CD4-positive, alpha-beta T cell (primary cell): ENCODE measurements at regions not wholly inside any gene's neighbourhood (a gene's known extent, or its start where the extent isn't known, plus 50 kb on each side); places are given as distances from the start of the nearest gene placed in this dataset.

Experiments used
- ATAC-seq: fragments of 200-7000 bp; cut with Tn5 transposase; one replicate; pipeline ENCODE4 v1.10.0; 2022; ENCODE audit warnings: mild to moderate bottlenecking; ENCODE audit not compliant: poor library complexity
- CTCF ChIA-PET: fragments of 350-600 bp; sonication (Branson Sonifier 250); formaldehyde crosslinking; loops from one replicate; lab custom pipeline; 2021; ENCODE audit warnings: antibody characterized with exemption, inconsistent platforms; lab: Charles Lee
- POLR2A ChIA-PET: fragments of 350-600 bp; sonication (Branson Sonifier 250); formaldehyde crosslinking; loops from one replicate; lab custom pipeline; 2021; ENCODE audit warnings: antibody characterized with exemption, inconsistent platforms; lab: Charles Lee
- DNase-seq, 14 experiments: peaks; one replicate each; pipeline ENCODE4 v3.0.0-alpha.2; 2013 to 2020; ENCODE audit warnings: mixed read lengths in 2 of 14
- H3K27ac ChIP-seq, 2 donors: one replicate each; pipeline versions ENCODE4 v1.5.1 to v1.7.0; 2013; ENCODE audit warnings: low read length in 2 of 2, low read depth in 1 of 2, mild to moderate bottlenecking in 1 of 2
- H3K27me3 ChIP-seq, 2 experiments: 1 replicate in 1 of 2; 2 replicates in 1 of 2; pipeline versions ENCODE4 v1.6.1 to v1.7.0; 2013; ENCODE audit warnings: low read length in 2 of 2, control low read depth in 1 of 2, mild to moderate bottlenecking in 1 of 2, moderate library complexity in 1 of 2; ENCODE audit not compliant: insufficient read depth in 2 of 2, control insufficient read depth in 1 of 2
- H3K36me3 ChIP-seq: one replicate; pipeline ENCODE4 v1.6.1; 2013; ENCODE audit warnings: low read length, control low read depth; ENCODE audit not compliant: insufficient read depth
- H3K4me1 ChIP-seq: one replicate; pipeline ENCODE4 v1.6.1; 2013; ENCODE audit warnings: low read length, control low read depth; ENCODE audit not compliant: insufficient read depth
- H3K4me3 ChIP-seq: one replicate; pipeline ENCODE4 v1.5.1; 2013; ENCODE audit warnings: mild to moderate bottlenecking, low read length, moderate library complexity
- H3K9me3 ChIP-seq, 2 experiments: 1 replicate in 1 of 2; 2 replicates in 1 of 2; pipeline versions ENCODE4 v1.6.1 to v1.7.0; 2013; ENCODE audit warnings: low read length in 2 of 2, mild to moderate bottlenecking in 2 of 2, control low read depth in 1 of 2, moderate library complexity in 1 of 2; ENCODE audit not compliant: control insufficient read depth in 1 of 2, insufficient read depth in 1 of 2
- H3K27ac Mint-ChIP-seq: one replicate; pipeline ENCODE4 v1.8.0; 2020; ENCODE audit warnings: mixed read lengths
- H3K27me3 Mint-ChIP-seq: one replicate; pipeline ENCODE4 v1.8.0; 2021; ENCODE audit warnings: mixed read lengths
- H3K36me3 Mint-ChIP-seq: one replicate; pipeline ENCODE4 v1.8.0; 2021; ENCODE audit warnings: low read depth, mixed read lengths
- H3K4me1 Mint-ChIP-seq: one replicate; pipeline ENCODE4 v1.8.0; 2021; ENCODE audit warnings: low read depth, mixed read lengths
- H3K4me3 Mint-ChIP-seq: one replicate; pipeline ENCODE4 v1.8.0; 2020; ENCODE audit warnings: mild to moderate bottlenecking, mixed read lengths
- H3K9me3 Mint-ChIP-seq: one replicate; pipeline ENCODE4 v1.8.0; 2020; ENCODE audit warnings: mixed read lengths
- CTCF ChIP-seq: fragments of 200-600 bp; IDR thresholded peaks from one replicate; pipeline ENCODE4 v1.8.0; 2022; ENCODE audit warnings: antibody characterized with exemption, mild to moderate bottlenecking
- intact Hi-C, 2 experiments: fragments of 100-400 bp; cut with DNase I in 1 of 2; cut with micrococcal nuclease in 1 of 2; formaldehyde crosslinking; loops; one replicate each; pipeline versions ENCODE4 v1.15.1 to v1.9.0; 2023 to 2025; cut with DNase I, micrococcal nuclease

DNA sequence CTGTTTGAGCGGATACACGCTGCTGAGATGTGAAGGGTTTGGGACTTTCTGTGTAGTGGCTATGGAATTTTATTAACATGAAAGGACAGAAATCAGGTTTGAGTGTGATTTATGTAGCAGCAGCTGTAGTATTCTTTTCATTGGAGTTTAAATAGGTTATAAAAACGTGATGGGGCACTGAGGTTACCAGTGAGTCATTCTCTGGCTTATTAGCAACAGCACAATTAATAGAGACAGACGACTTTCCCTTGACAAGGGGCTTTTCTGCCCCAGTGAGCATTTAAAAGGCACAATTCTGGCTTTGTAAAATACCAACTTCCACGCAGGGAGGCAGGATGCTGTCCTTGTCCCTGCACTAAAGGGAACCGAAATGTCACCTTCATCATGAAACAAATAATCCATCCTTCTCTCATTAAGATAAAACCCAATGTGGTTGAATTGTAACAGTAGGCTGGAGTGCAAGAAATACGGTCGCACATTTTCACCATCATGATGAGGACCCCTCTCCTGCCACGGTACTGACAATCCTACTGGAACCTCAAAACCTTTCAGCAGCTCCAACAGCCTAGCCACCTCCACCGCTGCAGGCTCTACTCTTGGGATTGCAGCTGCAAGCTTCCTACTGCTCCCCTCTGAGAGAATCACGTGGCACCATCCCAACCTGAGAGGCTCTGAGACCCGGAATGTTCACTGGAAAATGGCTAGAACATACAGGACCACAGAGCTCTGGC is 293.9 kb downstream of the IRX1 start:
- Mint-ChIP-seq H3K4me3 (no peak overlapping the region), H3K9me3 (peaks cover 4% of the 10 kb centered on the region), H3K4me1 (peaks cover 12% of the 10 kb centered on the region), H3K36me3 (no peaks in the 10 kb centered on the region), H3K27ac (no peak overlapping the region), H3K27me3 (no peaks in the 10 kb centered on the region)
- ChIA-PET POLR2A (no interaction called here), CTCF (no interaction called here)
- Histone ChIP-seq H3K27me3 (no peaks in the 10 kb centered on the region), H3K4me1 (no peaks in the 10 kb centered on the region), H3K27ac (no peak overlapping the region), H3K36me3 (no peaks in the 10 kb centered on the region), H3K9me3 (peaks cover 0 to 26% of the 10 kb centered on the region in 2 experiments), H3K4me3 (no peak overlapping the region)
- no peak for ATAC-seq
- TF ChIP-seq CTCF, result no peak
- DNase-seq, result no peak
- intact Hi-C loops, result no loop called here

DNA sequence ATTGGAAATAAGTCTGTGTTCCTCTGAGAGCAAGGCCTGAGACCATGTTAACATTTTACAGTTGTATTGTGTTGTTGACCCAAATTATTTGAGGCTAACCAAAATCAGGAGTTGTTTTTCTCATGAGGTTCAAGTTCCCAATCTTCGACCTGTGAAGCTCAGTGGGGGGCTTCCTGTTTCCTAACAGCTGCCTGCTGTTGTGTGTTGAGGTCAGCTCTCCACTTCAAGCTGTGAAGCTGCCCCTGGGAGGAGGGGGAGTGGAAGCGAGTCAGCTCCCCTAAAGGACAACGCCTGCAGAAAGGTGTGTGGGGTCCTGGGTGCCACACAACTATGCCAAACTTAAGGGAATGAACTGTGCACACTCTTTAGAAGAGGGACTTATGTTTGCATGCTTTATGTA is 295.5 kb downstream of the IRX1 start:
- H3K4me1 Mint-ChIP-seq, result peaks cover 11% of the 10 kb centered on the region
- POLR2A ChIA-PET, result no interaction called here
- CTCF ChIA-PET, result no interaction called here

DNA sequence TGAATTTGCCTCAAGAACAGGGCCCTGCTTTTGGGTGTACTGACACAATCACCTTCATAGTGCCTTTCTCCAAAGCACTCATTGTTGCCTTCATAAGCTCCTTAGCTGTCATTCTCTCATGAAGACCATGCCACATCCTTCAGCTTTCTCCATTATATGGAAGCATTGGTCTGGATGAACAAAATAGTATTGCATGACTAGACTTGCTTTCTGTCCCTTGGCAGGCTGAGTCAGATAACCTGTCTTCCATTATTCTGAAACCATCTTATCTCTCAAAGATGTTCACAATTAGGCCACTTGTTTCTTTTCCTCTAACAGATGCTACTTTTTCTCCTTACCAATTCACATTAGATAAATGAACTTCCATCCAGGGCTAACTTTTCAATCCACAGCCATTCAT is 297.9 kb downstream of the IRX1 start:
- Histone ChIP-seq H3K9me3 (peaks cover 0 to 12% of the 10 kb centered on the region in 2 experiments), H3K36me3 (no peaks in the 10 kb centered on the region), H3K4me1 (no peaks in the 10 kb centered on the region), H3K4me3 (no peak overlapping the region), H3K27me3 (no peaks in the 10 kb centered on the region), H3K27ac (no peak overlapping the region)
- POLR2A ChIA-PET, result no interaction called here
- Mint-ChIP-seq H3K4me3 (no peak overlapping the region), H3K36me3 (no peaks in the 10 kb centered on the region), H3K9me3 (peaks cover 12% of the 10 kb centered on the region), H3K4me1 (no peaks in the 10 kb centered on the region), H3K27me3 (no peaks in the 10 kb centered on the region), H3K27ac (no peak overlapping the region)
- DNase-seq (no peak), ATAC-seq (no peak)
- TF ChIP-seq CTCF, result no peak
- CTCF ChIA-PET, result no interaction called here
- intact Hi-C loops, result no loop called here

More for the DNA sequence above, 295.5 kb downstream of the IRX1 start:
- ATAC-seq, result no peak
- Mint-ChIP-seq H3K4me3 (no peak overlapping the region), H3K36me3 (no peaks in the 10 kb centered on the region), H3K27me3 (no peaks in the 10 kb centered on the region), H3K27ac (no peak overlapping the region), H3K9me3 (peaks cover 5% of the 10 kb centered on the region)
- peaks cover 0 to 19% of the 10 kb centered on the region in 2 experiments for H3K9me3 ChIP-seq
- no peak overlapping the region for H3K4me3 ChIP-seq
- no peaks in the 10 kb centered on the region for H3K4me1 ChIP-seq
- intact Hi-C loops, result no loop called here
- TF ChIP-seq CTCF, result no peak
- H3K27ac ChIP-seq, result no peak overlapping the region
- H3K27me3 ChIP-seq, result no peaks in the 10 kb centered on the region
- DNase-seq, result no peak
- no peaks in the 10 kb centered on the region for H3K36me3 ChIP-seq
